ENCODE measurements at regions not wholly inside any gene's neighbourhood (a gene's known extent, or its start where the extent isn't known, plus 50 kb on each side); places are given as distances from the start of the nearest gene placed in this dataset.

- DNase-seq: no peak
- no peak overlapping the region for H3K27ac ChIP-seq (ENCODE audit: low read depth in 1 of 2, low read length in 2 of 2)
- no peak for ATAC-seq (ENCODE audit: low FRiP score)
- H3K9me3 ChIP-seq (ENCODE audit: control insufficient read depth, low read length): no peaks in the 10 kb centered on the region
- H3K36me3 ChIP-seq (ENCODE audit: control insufficient read depth in 1 of 2, insufficient read depth in 2 of 2, low read length in 1 of 2): no peaks in the 10 kb centered on the region
- H3K4me1 ChIP-seq (ENCODE audit: control insufficient read depth in 1 of 2, insufficient read depth in 2 of 2, low read length in 2 of 2): no peaks in the 10 kb centered on the region
- H3K4me3 ChIP-seq (ENCODE audit: low read length in 2 of 2): no peak overlapping the region
- intact Hi-C loops (cut with DNase I): no loop called here
- no peaks in the 10 kb centered on the region for H3K27me3 ChIP-seq (ENCODE audit: control insufficient read depth in 1 of 2, insufficient read depth in 2 of 2, low read length in 1 of 2)
Measured at GRCh38 chr5:57858905-57859304, 376.3 kb upstream of the ACTBL2 start.

- intact Hi-C loops (cut with DNase I): no loop called here
- no peak for ATAC-seq (ENCODE audit: low FRiP score)
Measured at GRCh38 chr5:57857696-57858095, 375.1 kb upstream of the ACTBL2 start.

GRCh38 chr5:57855831-57856230 is 373.2 kb upstream of the ACTBL2 start:
- no peaks in the 10 kb centered on the region for H3K4me1 ChIP-seq (ENCODE audit: control insufficient read depth in 1 of 2, insufficient read depth in 2 of 2, low read length in 2 of 2)
- no peaks in the 10 kb centered on the region for H3K36me3 ChIP-seq (ENCODE audit: control insufficient read depth in 1 of 2, insufficient read depth in 2 of 2, low read length in 1 of 2)
- ATAC-seq (ENCODE audit: low FRiP score) (no peak), DNase-seq (no peak)
- H3K9me3 ChIP-seq (ENCODE audit: control insufficient read depth, low read length): no peaks in the 10 kb centered on the region
- H3K27ac ChIP-seq (ENCODE audit: low read depth in 1 of 2, low read length in 2 of 2): no peak overlapping the region
- WGBS, 2 donors: 94 to 97% methylated on average over 2 of the region's 2 CpGs
- intact Hi-C loops (cut with DNase I): no loop called here
- no peaks in the 10 kb centered on the region for H3K27me3 ChIP-seq (ENCODE audit: control insufficient read depth in 1 of 2, insufficient read depth in 2 of 2, low read length in 1 of 2)
- H3K4me3 ChIP-seq (ENCODE audit: low read length in 2 of 2): no peak overlapping the region

More at GRCh38 chr5:57857696-57858095, 375.1 kb upstream of the ACTBL2 start:
- no peak overlapping the region for H3K4me3 ChIP-seq (ENCODE audit: low read length in 2 of 2)
- H3K9me3 ChIP-seq (ENCODE audit: control insufficient read depth, low read length): no peaks in the 10 kb centered on the region
- DNase-seq: no peak
- no peaks in the 10 kb centered on the region for H3K4me1 ChIP-seq (ENCODE audit: control insufficient read depth in 1 of 2, insufficient read depth in 2 of 2, low read length in 2 of 2)
- H3K27me3 ChIP-seq (ENCODE audit: control insufficient read depth in 1 of 2, insufficient read depth in 2 of 2, low read length in 1 of 2): no peaks in the 10 kb centered on the region
- no peak overlapping the region for H3K27ac ChIP-seq (ENCODE audit: low read depth in 1 of 2, low read length in 2 of 2)
- no peaks in the 10 kb centered on the region for H3K36me3 ChIP-seq (ENCODE audit: control insufficient read depth in 1 of 2, insufficient read depth in 2 of 2, low read length in 1 of 2)

- Histone ChIP-seq H3K4me1 (ENCODE audit: control insufficient read depth in 1 of 2, insufficient read depth in 2 of 2, low read length in 2 of 2) (no peaks in the 10 kb centered on the region), H3K36me3 (ENCODE audit: control insufficient read depth in 1 of 2, insufficient read depth in 2 of 2, low read length in 1 of 2) (no peaks in the 10 kb centered on the region), H3K9me3 (ENCODE audit: control insufficient read depth, low read length) (no peaks in the 10 kb centered on the region), H3K27me3 (ENCODE audit: control insufficient read depth in 1 of 2, insufficient read depth in 2 of 2, low read length in 1 of 2) (no peaks in the 10 kb centered on the region), H3K4me3 (ENCODE audit: low read length in 2 of 2) (no peak overlapping the region), H3K27ac (ENCODE audit: low read depth in 1 of 2, low read length in 2 of 2) (no peak overlapping the region)
- DNase-seq: no peak
- 94 to 96% methylated on average over 3 of the region's 3 CpGs for WGBS, 2 donors
- ATAC-seq (ENCODE audit: low FRiP score): no peak
- intact Hi-C loops (cut with DNase I): no loop called here
Measured at GRCh38 chr5:57853929-57854697, 371.5 kb upstream of the ACTBL2 start.

- Histone ChIP-seq H3K36me3 (ENCODE audit: control insufficient read depth in 1 of 2, insufficient read depth in 2 of 2, low read length in 1 of 2) (no peaks in the 10 kb centered on the region), H3K9me3 (ENCODE audit: control insufficient read depth, low read length) (no peaks in the 10 kb centered on the region), H3K27me3 (ENCODE audit: control insufficient read depth in 1 of 2, insufficient read depth in 2 of 2, low read length in 1 of 2) (no peaks in the 10 kb centered on the region), H3K27ac (ENCODE audit: low read depth in 1 of 2, low read length in 2 of 2) (no peak overlapping the region), H3K4me1 (ENCODE audit: control insufficient read depth in 1 of 2, insufficient read depth in 2 of 2, low read length in 2 of 2) (no peaks in the 10 kb centered on the region), H3K4me3 (ENCODE audit: low read length in 2 of 2) (no peak overlapping the region)
- DNase-seq (no peak), ATAC-seq (ENCODE audit: low FRiP score) (no peak)
- intact Hi-C loops (cut with DNase I): no loop called here
- 92 to 93% methylated on average over 1 of the region's 1 CpG for whole genome bisulfite sequencing, 2 donors
Measured at GRCh38 chr5:57850109-57850508, 367.5 kb upstream of the ACTBL2 start.

GRCh38 chr5:57845025-57845424 is 362.4 kb upstream of the ACTBL2 start:
- ATAC-seq (ENCODE audit: low FRiP score): no peak
- Histone ChIP-seq H3K9me3 (ENCODE audit: control insufficient read depth, low read length) (no peaks in the 10 kb centered on the region), H3K36me3 (ENCODE audit: control insufficient read depth in 1 of 2, insufficient read depth in 2 of 2, low read length in 1 of 2) (no peaks in the 10 kb centered on the region), H3K4me3 (ENCODE audit: low read length in 2 of 2) (no peak overlapping the region), H3K27me3 (ENCODE audit: control insufficient read depth in 1 of 2, insufficient read depth in 2 of 2, low read length in 1 of 2) (no peaks in the 10 kb centered on the region), H3K27ac (ENCODE audit: low read depth in 1 of 2, low read length in 2 of 2) (no peak overlapping the region), H3K4me1 (ENCODE audit: control insufficient read depth in 1 of 2, insufficient read depth in 2 of 2, low read length in 2 of 2) (no peaks in the 10 kb centered on the region)
- DNase-seq: no peak
- WGBS, 2 donors: 95 to 100% methylated on average over 2 of the region's 2 CpGs
- intact Hi-C loops (cut with DNase I): no loop called here

- H3K27me3 ChIP-seq (ENCODE audit: control insufficient read depth in 1 of 2, insufficient read depth in 2 of 2, low read length in 1 of 2): no peaks in the 10 kb centered on the region
- H3K36me3 ChIP-seq (ENCODE audit: control insufficient read depth in 1 of 2, insufficient read depth in 2 of 2, low read length in 1 of 2): no peaks in the 10 kb centered on the region
- WGBS, 2 donors: 93 to 98% methylated on average over 2 of the region's 2 CpGs
- H3K4me3 ChIP-seq (ENCODE audit: low read length in 2 of 2): no peak overlapping the region
- H3K27ac ChIP-seq (ENCODE audit: low read depth in 1 of 2, low read length in 2 of 2): no peak overlapping the region
- intact Hi-C loops (cut with DNase I): no loop called here
- no peaks in the 10 kb centered on the region for H3K4me1 ChIP-seq (ENCODE audit: control insufficient read depth in 1 of 2, insufficient read depth in 2 of 2, low read length in 2 of 2)
- no peaks in the 10 kb centered on the region for H3K9me3 ChIP-seq (ENCODE audit: control insufficient read depth, low read length)
- no peak for DNase-seq
- no peak for ATAC-seq (ENCODE audit: low FRiP score)
Measured at GRCh38 chr5:57844410-57844809, 361.8 kb upstream of the ACTBL2 start.

- intact Hi-C loops (cut with DNase I): no loop called here
- no peak for ATAC-seq (ENCODE audit: low FRiP score)
- no peaks in the 10 kb centered on the region for H3K36me3 ChIP-seq (ENCODE audit: control insufficient read depth in 1 of 2, insufficient read depth in 2 of 2, low read length in 1 of 2)
- H3K9me3 ChIP-seq (ENCODE audit: control insufficient read depth, low read length): no peaks in the 10 kb centered on the region
- DNase-seq: no peak
- H3K4me1 ChIP-seq (ENCODE audit: control insufficient read depth in 1 of 2, insufficient read depth in 2 of 2, low read length in 2 of 2): no peaks in the 10 kb centered on the region
- 92 to 93% methylated on average over 2 of the region's 2 CpGs for WGBS, 2 donors
- H3K27ac ChIP-seq (ENCODE audit: low read depth in 1 of 2, low read length in 2 of 2): no peak overlapping the region
- H3K4me3 ChIP-seq (ENCODE audit: low read length in 2 of 2): no peak overlapping the region
- no peaks in the 10 kb centered on the region for H3K27me3 ChIP-seq (ENCODE audit: control insufficient read depth in 1 of 2, insufficient read depth in 2 of 2, low read length in 1 of 2)
Measured at GRCh38 chr5:57843059-57843367, 360.4 kb upstream of the ACTBL2 start.

- DNase-seq (no peak), ATAC-seq (ENCODE audit: low FRiP score) (no peak)
- Histone ChIP-seq H3K27ac (ENCODE audit: low read depth in 1 of 2, low read length in 2 of 2) (no peak overlapping the region), H3K27me3 (ENCODE audit: control insufficient read depth in 1 of 2, insufficient read depth in 2 of 2, low read length in 1 of 2) (no peaks in the 10 kb centered on the region), H3K4me3 (ENCODE audit: low read length in 2 of 2) (no peak overlapping the region), H3K9me3 (ENCODE audit: control insufficient read depth, low read length) (no peaks in the 10 kb centered on the region), H3K36me3 (ENCODE audit: control insufficient read depth in 1 of 2, insufficient read depth in 2 of 2, low read length in 1 of 2) (no peaks in the 10 kb centered on the region), H3K4me1 (ENCODE audit: control insufficient read depth in 1 of 2, insufficient read depth in 2 of 2, low read length in 2 of 2) (no peaks in the 10 kb centered on the region)
- intact Hi-C loops (cut with DNase I): no loop called here
- WGBS, 2 donors: 96 to 98% methylated on average over 3 of the region's 3 CpGs
Measured at GRCh38 chr5:57842364-57843058, 359.9 kb upstream of the ACTBL2 start.

Measured in aorta (tissue), 5 donors.